NCI-H2081 treated with DMSO at 0.1 percent for 48 hours (cell line): ENCODE measurements at regions not wholly inside any gene's neighbourhood (a gene's known extent, or its start where the extent isn't known, plus 50 kb on each side); places are given as distances from the start of the nearest gene placed in this dataset.

Experiments
- DNase-seq: peaks from one replicate; lab custom pipeline; 2025; lab: John Stamatoyannopoulos, UW

GRCh38 chr2:147363181-147363580 is 481.6 kb upstream of the ACVR2A start:
- no peak for DNase-seq

GRCh38 chr2:147358375-147358774 is 486.5 kb upstream of the ACVR2A start:
- no peak for DNase-seq

- no peak for DNase-seq
These were observed 488.7 kb upstream of the ACVR2A start for GRCh38 chr2:147356157-147356556.

GRCh38 chr2:147355706-147356105 is 489.1 kb upstream of the ACVR2A start:
- no peak for DNase-seq

- DNase-seq, result no peak
These were observed 491.8 kb upstream of the ACVR2A start for GRCh38 chr2:147353072-147353381.

GRCh38 chr2:147352264-147353071 is 492.4 kb upstream of the ACVR2A start:
- DNase-seq, result no peak

- no peak for DNase-seq
These were observed 493.0 kb upstream of the ACVR2A start for GRCh38 chr2:147351784-147352183.

GRCh38 chr2:147348931-147349555 is 495.8 kb upstream of the ACVR2A start:
- DNase-seq, result no peak

GRCh38 chr2:147346142-147346541 is 498.7 kb upstream of the ACVR2A start:
- no peak for DNase-seq

- DNase-seq, result no peak
These were observed 499.6 kb upstream of the ACVR2A start for GRCh38 chr2:147345246-147345645.

- no peak for DNase-seq
These were observed 502.5 kb upstream of the ACVR2A start for GRCh38 chr2:147342329-147342728.

GRCh38 chr2:147331790-147332419 is 512.9 kb upstream of the ACVR2A start:
- peak; percentile 19 for DNase-seq

- DNase-seq, result no peak
These were observed 513.9 kb upstream of the ACVR2A start for GRCh38 chr2:147330925-147331324.

GRCh38 chr2:147327613-147328012 is 517.2 kb upstream of the ACVR2A start:
- no peak for DNase-seq

GRCh38 chr2:147325990-147326389 is 518.8 kb upstream of the ACVR2A start:
- no peak for DNase-seq

- no peak for DNase-seq
These were observed 524.7 kb upstream of the ACVR2A start for GRCh38 chr2:147320146-147320545.

- no peak for DNase-seq
These were observed 533.8 kb upstream of the ACVR2A start for GRCh38 chr2:147311058-147311430.

- DNase-seq, result no peak
These were observed 534.3 kb upstream of the ACVR2A start for GRCh38 chr2:147310335-147311057.

- DNase-seq, result no peak
These were observed 547.0 kb upstream of the ACVR2A start for GRCh38 chr2:147297820-147298219.

- no peak for DNase-seq
These were observed 549.9 kb upstream of the ACVR2A start for GRCh38 chr2:147294825-147295392.

GRCh38 chr2:147293991-147294824 is 550.6 kb upstream of the ACVR2A start:
- no peak for DNase-seq
